ENCODE measurements at regions not wholly inside any gene's neighbourhood (a gene's known extent, or its start where the extent isn't known, plus 50 kb on each side); places are given as distances from the start of the nearest gene placed in this dataset.

DNA sequence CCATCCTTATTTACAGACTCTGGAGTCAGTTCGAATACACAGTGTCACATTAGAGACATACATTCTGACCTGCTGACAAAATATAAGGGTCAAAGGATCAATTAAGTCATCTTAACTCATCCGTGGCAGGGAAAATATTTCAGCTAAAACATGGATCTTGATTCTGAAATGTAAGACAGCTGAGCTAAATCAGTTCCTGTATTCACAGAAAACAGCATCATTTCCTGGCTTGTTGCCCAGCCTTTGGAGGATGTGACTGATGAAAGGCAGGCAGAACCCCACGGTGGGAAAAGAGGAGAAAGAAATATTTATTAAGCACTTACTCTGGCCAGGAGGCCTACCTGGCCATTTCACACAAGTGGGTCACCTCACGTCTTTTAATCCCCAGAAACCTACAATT lies 101.9 kb downstream of the GAS2L3 start:
- DNase-seq (ENCODE audit: low spot score) = peak; percentile 16

DNA sequence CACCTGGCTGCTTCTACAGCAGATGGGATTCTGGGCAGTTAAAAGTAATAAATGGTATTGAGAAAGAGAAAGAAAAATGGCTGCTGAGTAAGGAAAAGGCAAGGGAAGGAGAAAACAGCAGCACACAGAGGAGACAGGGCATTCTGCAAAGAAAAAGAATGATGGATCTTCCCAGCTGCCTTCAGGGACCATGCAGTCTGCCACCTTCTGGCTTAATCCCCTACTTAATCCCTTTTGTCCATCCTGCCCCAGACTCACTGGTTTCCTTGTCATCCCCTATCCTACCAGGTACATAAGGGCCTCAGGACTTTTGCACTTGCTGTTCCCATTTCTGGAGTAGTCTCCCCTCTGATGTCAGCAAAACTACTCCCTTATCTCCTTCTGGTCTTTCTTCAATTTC lies 107.6 kb downstream of the GAS2L3 start:
- no peak for DNase-seq (ENCODE audit: low spot score)

DNA sequence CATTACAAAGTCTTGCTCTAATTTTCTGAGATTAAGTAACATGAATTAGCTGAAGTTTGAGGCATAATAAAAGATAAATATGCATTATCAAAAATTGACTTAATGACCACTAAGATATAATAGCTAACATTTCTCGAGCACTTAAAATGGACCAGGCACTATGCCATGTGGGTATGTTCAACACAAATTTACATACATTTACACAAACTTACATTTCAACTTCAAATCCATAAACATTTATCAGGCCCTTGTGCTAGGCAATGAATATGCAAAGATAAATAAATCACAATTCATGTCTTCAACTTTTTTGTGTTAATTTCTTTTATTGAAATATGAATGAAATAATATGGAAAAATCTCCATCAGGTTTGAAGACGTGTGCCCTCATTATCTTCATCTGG lies 108.7 kb downstream of the GAS2L3 start:
- no peak for DNase-seq (ENCODE audit: low spot score)

DNA sequence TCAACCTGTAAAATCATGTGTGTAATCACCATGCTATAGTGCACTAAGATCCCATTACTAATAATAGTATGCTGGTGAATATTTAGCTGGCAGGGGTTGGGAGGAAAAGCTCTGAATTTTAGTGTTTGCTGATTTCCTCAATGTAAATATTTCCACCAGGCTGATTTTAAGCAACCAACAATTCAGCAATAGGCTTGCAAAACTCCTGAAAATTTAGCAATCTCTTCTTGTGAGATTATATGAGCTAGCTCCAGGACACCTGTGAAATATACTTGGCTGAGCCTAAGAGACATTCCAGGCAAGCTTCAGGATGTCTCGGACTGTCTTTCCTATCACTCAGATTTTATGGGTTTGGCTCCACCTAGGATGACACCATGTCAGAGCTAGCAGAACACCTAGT lies 106.9 kb upstream of the ANO4 start:
- no peak for DNase-seq (ENCODE audit: low spot score)

- DNase-seq (ENCODE audit: low spot score) = no peak
Observed at GRCh38 chr12:100688451-100688864, 106.1 kb upstream of the ANO4 start.

DNA sequence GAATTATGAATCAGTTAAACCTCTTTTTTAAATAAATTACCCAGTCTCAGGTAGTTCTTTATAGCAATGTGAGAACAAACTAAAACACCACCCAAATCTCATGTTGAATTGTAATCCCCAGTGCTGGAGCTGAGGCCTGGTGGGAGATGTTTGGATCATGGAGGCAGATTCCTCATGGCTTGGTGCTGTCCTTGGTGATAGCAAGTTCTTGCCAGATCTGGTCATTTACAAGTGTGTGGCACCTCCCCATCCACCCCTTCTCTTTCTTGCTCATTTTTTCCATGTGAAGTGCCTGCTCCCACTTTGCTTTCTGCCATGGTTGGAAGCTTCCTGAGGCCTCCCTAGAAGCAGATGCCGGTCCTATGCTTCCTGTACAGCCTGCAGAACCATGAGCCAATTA lies 102.1 kb upstream of the ANO4 start:
- no peak for DNase-seq (ENCODE audit: low spot score)

GRCh38 chr12:100698518-100698917 lies 96.1 kb upstream of the ANO4 start:
- no peak for DNase-seq (ENCODE audit: low spot score)

DNA sequence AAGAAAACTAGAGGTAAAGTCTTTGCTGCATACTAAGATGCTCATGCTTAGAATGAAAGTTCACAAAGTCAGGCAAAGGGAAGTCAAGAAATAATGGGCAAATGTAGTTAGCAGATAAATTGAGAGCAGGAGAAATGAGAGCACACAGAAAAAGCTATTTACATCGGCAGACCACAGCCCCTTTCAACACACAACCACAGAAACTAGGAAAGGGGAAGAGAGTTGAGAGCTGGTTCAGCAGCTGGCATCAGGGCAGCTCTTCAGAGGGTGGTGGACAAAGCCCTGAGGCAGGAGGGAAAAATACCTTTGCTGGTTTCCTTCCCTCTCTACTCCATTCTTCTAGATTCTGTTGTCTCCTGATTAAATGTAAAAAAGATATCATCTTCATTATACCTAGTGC lies 95.4 kb upstream of the ANO4 start:
- DNase-seq (ENCODE audit: low spot score) = no peak

- DNase-seq (ENCODE audit: low spot score) = no peak
Observed at GRCh38 chr12:100703337-100703736, 91.2 kb upstream of the ANO4 start.

DNA sequence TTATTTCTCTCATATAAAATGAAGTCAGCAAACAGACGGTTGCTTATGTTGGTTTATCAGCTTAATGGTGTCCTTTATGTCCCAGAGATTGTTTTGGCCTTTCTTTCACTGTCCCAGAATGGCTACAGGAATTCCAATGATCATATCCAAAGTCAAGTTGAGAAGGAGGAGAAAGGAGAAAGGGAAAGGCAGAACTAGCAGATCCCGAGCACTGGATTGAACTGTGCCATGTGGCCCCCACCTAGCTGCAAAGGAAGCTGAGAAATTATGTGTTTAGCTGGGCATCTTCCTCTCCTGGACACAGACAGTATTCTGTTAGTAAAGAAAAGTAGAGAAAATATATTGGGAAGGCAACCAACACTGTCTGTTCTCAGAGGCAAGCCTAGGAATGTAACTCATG lies 90.7 kb upstream of the ANO4 start:
- no peak for DNase-seq (ENCODE audit: low spot score)

DNA sequence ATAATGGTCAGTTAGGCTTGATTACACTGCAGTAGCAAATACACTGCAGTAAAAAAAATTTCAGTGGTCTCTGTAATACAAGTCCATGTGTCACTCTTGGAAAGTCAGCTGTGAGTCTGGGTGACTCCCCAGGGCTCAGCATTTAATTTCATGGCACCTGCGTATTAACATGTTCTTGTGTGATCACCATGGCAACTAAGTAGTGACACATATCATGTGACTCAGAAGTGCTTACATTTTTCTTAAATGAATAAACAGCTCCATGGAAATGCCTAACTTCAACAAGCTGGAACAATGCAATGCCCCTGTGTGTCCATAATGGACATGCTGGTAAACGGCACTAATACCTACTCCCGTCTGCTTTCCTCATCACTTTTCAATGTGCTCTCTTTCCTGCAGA lies 88.5 kb upstream of the ANO4 start:
- DNase-seq (ENCODE audit: low spot score) = peak; percentile 18

- DNase-seq (ENCODE audit: low spot score) = no peak
Observed at GRCh38 chr12:100708591-100708990, 86.0 kb upstream of the ANO4 start.

DNA sequence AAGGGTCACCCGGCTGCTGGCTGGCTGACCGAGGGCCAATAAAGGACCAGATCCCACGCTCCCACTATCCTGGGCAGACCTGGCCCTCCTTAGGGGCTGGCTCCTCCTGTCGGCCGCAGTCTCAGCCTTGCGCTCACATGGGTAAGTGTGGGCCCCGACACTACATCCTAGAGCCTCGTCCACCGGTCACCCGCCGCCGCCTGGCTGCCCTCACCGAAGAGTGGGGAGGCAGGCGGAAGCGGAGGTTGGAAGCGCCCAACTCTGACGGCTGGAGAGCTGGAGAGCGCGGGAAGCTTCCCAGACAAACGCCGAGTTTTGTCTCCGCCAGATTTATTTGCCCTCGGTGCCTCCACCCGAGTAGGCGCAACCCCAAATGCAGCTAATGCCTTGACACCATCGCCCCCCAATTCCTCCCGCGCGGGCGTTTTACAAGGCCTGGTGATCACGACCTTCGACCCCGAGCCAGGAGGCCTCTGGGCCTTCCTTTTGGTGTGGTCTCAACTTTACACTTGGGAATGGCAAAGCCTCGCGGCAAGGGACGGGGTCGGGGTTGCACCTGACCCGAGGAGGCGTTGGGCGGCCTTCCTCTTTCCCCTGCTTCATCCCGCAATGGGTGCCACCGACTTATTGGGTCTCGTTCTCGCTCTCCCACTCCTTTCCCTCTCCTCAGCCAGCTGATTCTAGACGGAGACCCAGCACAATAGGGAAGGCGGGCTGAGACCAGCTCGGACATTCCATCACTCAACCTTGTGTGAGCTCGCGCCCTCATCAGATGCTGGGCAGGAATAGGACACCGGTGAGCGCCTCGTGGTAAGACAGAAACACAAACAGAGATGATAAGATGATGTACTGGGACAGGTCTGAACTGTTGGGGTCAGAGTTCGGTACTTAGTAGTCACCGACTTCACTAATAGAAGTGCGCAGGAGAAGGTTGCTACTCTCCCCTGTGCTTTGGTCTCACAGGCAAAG lies 78.3 kb upstream of the ANO4 start:
- DNase-seq (ENCODE audit: low spot score) = no peak

DNA sequence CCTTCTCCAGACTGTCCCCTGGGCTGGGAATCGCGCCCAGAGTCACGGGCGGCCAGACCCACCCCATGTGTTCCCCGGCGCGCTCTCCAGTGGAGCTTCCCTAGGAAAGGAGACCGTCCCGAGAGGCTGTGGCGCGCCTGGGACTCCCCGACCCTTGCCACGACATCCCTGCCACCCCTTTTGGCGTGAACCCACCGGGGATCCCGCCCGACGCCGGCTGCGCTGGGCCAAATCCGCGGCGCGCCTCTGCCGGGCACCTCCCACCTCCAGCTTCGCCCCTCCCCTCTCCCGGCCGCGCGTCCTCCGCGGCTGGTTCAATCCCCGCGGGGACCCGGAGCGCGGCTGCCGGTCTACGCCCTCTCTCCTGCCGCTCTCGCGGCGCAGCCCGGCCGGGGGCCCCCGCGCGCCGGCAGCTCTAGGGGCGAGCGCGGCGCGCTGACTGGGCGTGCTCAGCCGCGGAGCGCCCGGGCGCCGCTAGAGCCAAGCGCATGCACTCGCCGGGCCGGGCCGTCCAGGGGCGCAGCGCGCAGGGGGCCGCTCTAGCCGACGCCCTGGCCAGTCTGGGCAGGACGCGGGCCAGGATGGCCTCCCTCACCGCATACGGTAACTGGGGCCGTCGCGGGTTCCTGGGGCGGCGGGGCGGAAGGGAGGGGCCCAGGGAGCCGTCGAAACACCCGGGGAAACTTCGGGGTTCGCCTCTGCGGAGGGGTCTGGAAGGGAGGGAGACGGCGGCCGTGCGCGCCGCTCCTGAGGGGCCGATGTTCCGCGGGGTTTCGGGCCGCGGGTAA lies 77.4 kb upstream of the ANO4 start:
- DNase-seq (ENCODE audit: low spot score) = peak; percentile 70

- DNase-seq (ENCODE audit: low spot score) = peak; percentile 9
Observed at GRCh38 chr12:100717733-100718067, 76.9 kb upstream of the ANO4 start.

- peak; percentile 30 for DNase-seq (ENCODE audit: low spot score)
Observed at GRCh38 chr12:100718187-100718586, 76.4 kb upstream of the ANO4 start.

GRCh38 chr12:100720016-100720654 lies 74.4 kb upstream of the ANO4 start:
- no peak for DNase-seq (ENCODE audit: low spot score)

GRCh38 chr12:100721169-100721568 lies 73.4 kb upstream of the ANO4 start:
- no peak for DNase-seq (ENCODE audit: low spot score)

DNA sequence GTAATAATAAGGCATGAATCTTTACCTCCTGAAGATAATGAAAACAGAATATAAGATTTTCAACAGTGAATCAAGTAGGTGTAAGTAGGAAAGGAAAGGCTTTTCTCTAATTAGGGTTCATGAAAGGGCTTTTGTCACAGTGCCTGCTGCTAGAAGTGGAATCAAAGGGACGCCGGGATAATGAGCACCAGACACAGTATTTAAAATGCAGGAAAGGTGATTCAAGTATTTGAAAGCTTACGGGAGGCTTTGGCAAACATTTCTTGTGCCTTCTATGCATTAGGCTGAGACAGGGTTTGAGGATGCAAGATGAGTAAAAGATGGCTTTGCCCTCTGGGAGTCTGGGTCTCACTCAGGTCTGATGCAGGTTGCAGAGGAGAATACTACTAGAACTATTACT lies 70.5 kb upstream of the ANO4 start:
- no peak for DNase-seq (ENCODE audit: low spot score)

DNA sequence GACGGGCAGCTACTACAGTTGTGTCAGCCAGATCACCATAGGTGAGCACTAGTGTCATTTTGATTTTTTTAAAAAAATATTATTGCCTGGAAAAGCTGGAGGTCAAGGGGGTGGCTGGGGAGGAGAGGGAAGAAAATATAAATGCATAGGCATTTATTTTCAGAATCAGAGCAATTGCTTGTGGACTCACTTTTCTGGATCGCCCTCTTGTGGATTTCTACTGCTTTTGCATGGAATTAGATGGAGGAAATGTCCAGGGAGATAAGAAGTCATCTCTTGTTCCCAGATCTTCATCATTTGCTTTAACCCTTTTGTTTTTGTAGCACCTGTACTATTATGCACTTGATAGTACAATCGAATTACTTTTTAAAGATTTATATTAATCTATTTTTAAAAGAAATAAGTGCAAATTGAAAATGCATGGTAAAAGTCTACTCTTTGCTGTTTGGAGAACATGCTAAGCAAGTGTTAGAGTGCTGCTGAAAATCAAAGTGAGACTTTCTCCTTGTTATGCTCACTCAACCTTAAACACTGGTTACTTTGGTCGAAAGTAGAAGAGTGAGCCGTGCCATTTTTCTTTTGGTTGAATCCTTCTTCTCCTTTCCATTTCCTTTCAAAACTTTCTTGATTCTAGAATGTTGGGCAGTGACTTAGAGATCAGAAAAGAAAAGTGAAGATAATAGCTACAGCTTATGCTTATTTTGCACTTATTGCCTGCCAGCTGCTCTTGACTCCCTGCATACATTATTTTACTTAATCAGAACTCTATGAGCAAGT lies 60.6 kb upstream of the ANO4 start:
- peak; percentile 36 for DNase-seq (ENCODE audit: low spot score)

DNA sequence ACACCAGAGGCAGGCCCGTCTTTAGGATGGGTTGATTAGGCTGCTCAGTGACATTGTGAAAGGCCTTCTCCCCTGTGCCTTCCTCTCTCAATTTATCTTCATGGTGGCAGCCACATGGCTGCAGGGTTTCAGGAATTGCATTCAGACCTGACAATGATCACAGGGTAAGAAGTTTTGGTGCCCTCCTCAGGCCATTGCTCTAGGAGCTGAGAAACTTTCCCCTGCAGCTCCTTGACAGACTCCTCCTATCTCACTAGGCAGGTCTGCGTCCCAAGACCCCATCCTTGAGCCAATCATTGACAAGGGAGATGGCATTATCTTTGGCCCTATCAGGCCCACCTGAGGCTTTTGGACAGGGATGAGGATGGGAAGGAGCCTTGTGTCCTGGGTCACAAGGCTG lies 57.4 kb upstream of the ANO4 start:
- no peak for DNase-seq (ENCODE audit: low spot score)

DNA sequence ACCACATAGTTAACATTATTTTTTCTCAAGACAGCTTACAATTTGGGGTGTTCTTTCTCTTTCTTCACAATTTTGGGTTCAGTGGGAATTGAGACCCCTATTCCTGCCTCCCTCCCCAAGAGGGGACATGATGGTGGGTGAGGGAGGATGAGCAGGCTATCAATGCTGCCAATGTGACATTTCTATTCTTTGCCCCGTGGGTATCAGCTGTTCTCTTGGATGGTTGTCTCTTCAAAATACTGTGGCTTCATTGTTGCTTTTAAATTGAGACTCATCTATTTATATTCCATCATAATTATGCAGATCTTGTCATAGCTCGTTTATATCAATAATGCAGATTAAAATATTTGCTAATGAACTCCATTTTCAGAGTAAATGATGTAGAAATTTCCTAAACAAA lies 56.5 kb upstream of the ANO4 start:
- no peak for DNase-seq (ENCODE audit: low spot score)

Data from GM03348 (cell line).